H9 (cell line): ENCODE measurements at regions not wholly inside any gene's neighbourhood (a gene's known extent, or its start where the extent isn't known, plus 50 kb on each side); places are given as distances from the start of the nearest gene placed in this dataset.

Experiments used
- DNase-seq: peaks from one replicate; pipeline ENCODE4 v3.0.0-alpha.2; 2017
- H2AFZ ChIP-seq: one replicate; pipeline ENCODE4 v1.6.1; 2013; ENCODE audit warnings: mild to moderate bottlenecking, low read length, control low read depth, moderate library complexity
- H2AK5ac ChIP-seq: 2 replicates; pipeline ENCODE4 v1.6.1; 2013; ENCODE audit warnings: low read length, control low read depth, mixed read lengths; ENCODE audit not compliant: insufficient read length
- H2BK120ac ChIP-seq: one replicate; pipeline ENCODE4 v1.6.1; 2013; ENCODE audit warnings: low read depth, mild to moderate bottlenecking, low read length, control low read depth, inconsistent platforms; ENCODE audit not compliant: poor library complexity, severe bottlenecking
- H2BK12ac ChIP-seq: 2 replicates; pipeline ENCODE4 v1.6.1; 2013; ENCODE audit warnings: low read length, control low read depth, mixed read lengths, low read depth; ENCODE audit not compliant: insufficient read length
- H2BK15ac ChIP-seq: 2 replicates; pipeline ENCODE4 v1.6.1; 2013; ENCODE audit warnings: low read depth, low read length, control low read depth
- H2BK20ac ChIP-seq: one replicate; pipeline ENCODE4 v1.6.1; 2013; ENCODE audit warnings: low read depth, mild to moderate bottlenecking, low read length, control low read depth, inconsistent platforms; ENCODE audit not compliant: poor library complexity, severe bottlenecking
- H2BK5ac ChIP-seq: 2 replicates; pipeline ENCODE4 v1.6.1; 2013; ENCODE audit warnings: low read length, control low read depth, mixed read lengths; ENCODE audit not compliant: insufficient read length
- H3K14ac ChIP-seq: 2 replicates; pipeline ENCODE4 v1.6.1; 2013; ENCODE audit warnings: low read length, control low read depth; ENCODE audit not compliant: insufficient read depth
- H3K18ac ChIP-seq: 2 replicates; pipeline ENCODE4 v1.6.1; 2013; ENCODE audit warnings: low read depth, mild to moderate bottlenecking, mixed read lengths, low read length, control low read depth; ENCODE audit not compliant: insufficient read length
- H3K23ac ChIP-seq: 2 replicates; pipeline ENCODE4 v1.6.1; 2013; ENCODE audit warnings: low read length, control low read depth, mixed read lengths, low read depth; ENCODE audit not compliant: insufficient read length
- H3K23me2 ChIP-seq: 2 replicates; pipeline ENCODE4 v1.6.1; 2013; ENCODE audit warnings: low read depth, mild to moderate bottlenecking, mixed read lengths, low read length, control low read depth; ENCODE audit not compliant: insufficient read length, poor library complexity, severe bottlenecking
- H3K27ac ChIP-seq: 2 replicates; pipeline ENCODE4 v1.5.1; 2013; ENCODE audit warnings: low read length, control low read depth, mixed read lengths, low read depth; ENCODE audit not compliant: insufficient read length
- H3K27me3 ChIP-seq: 2 replicates; pipeline ENCODE4 v1.6.1; 2013; ENCODE audit warnings: low read length, control low read depth, inconsistent platforms; ENCODE audit not compliant: insufficient read depth
- H3K4ac ChIP-seq: 2 replicates; pipeline ENCODE4 v1.6.1; 2013; ENCODE audit warnings: low read depth, mild to moderate bottlenecking, control low read depth, inconsistent platforms, low read length, moderate library complexity
- H3K4me1 ChIP-seq: 2 replicates; pipeline ENCODE4 v1.6.1; 2013; ENCODE audit warnings: low read length, control low read depth, inconsistent platforms; ENCODE audit not compliant: insufficient read depth
- H3K4me2 ChIP-seq: 2 replicates; pipeline ENCODE4 v1.6.1; 2013; ENCODE audit warnings: low read length, control low read depth, mixed read lengths; ENCODE audit not compliant: insufficient read length, insufficient read depth
- H3K56ac ChIP-seq: 2 replicates; pipeline ENCODE4 v1.6.1; 2013; ENCODE audit warnings: low read depth, mild to moderate bottlenecking, mixed read lengths, low read length, control low read depth; ENCODE audit not compliant: insufficient read length
- H3K79me1 ChIP-seq: 2 replicates; pipeline ENCODE4 v1.6.1; 2013; ENCODE audit warnings: low read depth, mild to moderate bottlenecking, moderate library complexity, low read length, control low read depth, inconsistent platforms; ENCODE audit not compliant: insufficient read depth, poor library complexity, severe bottlenecking
- H3K79me2 ChIP-seq: 2 replicates; pipeline ENCODE4 v1.6.1; 2013; ENCODE audit warnings: low read length, control low read depth, inconsistent platforms; ENCODE audit not compliant: insufficient read depth
- H3K9ac ChIP-seq: 2 replicates; pipeline ENCODE4 v1.6.1; 2013; ENCODE audit warnings: low read length, control low read depth, mixed read lengths; ENCODE audit not compliant: insufficient read length; ENCODE audit errors: extremely low read depth
- H3K9me3 ChIP-seq: one replicate; pipeline ENCODE4 v1.6.1; 2013; ENCODE audit warnings: low read depth, low read length, inconsistent platforms; ENCODE audit not compliant: control insufficient read depth
- H3T11ph ChIP-seq: one replicate; pipeline ENCODE4 v1.6.1; 2013; ENCODE audit warnings: mild to moderate bottlenecking, low read length, control low read depth, inconsistent platforms
- H4K20me1 ChIP-seq: one replicate; pipeline ENCODE4 v1.6.1; 2013; ENCODE audit not compliant: control insufficient read depth, insufficient read length, insufficient read depth
- H4K5ac ChIP-seq: 2 replicates; pipeline ENCODE4 v1.6.1; 2013; ENCODE audit warnings: low read depth, mild to moderate bottlenecking, mixed read lengths, low read length, control low read depth; ENCODE audit not compliant: insufficient read length
- H4K8ac ChIP-seq: replicated peaks from 2 replicates; pipeline ENCODE4 v1.6.1; 2013; ENCODE audit warnings: low read length, control low read depth, mixed read lengths, low read depth; ENCODE audit not compliant: insufficient read length
- H4K91ac ChIP-seq: 2 replicates; pipeline ENCODE4 v1.6.1; 2013; ENCODE audit warnings: low read depth, mild to moderate bottlenecking, moderate library complexity, mixed read lengths, low read length, control low read depth; ENCODE audit not compliant: insufficient read length
- H3K27ac Mint-ChIP-seq, 3 experiments: 2 replicates in 2 of 3; 3 replicates in 1 of 3; pipeline ENCODE4 v1.8.0; 2020 to 2021; ENCODE audit warnings: mixed read lengths in 3 of 3, mild to moderate bottlenecking in 1 of 3, moderate library complexity in 1 of 3
- H3K27me3 Mint-ChIP-seq: 2 replicates; pipeline ENCODE4 v1.8.0; 2021; ENCODE audit warnings: low read depth, mild to moderate bottlenecking, moderate library complexity, mixed read lengths
- H3K36me3 Mint-ChIP-seq, 3 experiments: 2 replicates in 2 of 3; 3 replicates in 1 of 3; pipeline ENCODE4 v1.8.0; 2020 to 2021; ENCODE audit warnings: low read depth in 3 of 3, mixed read lengths in 3 of 3; ENCODE audit not compliant: insufficient read depth in 1 of 3
- H3K4me1 Mint-ChIP-seq, 2 experiments: 2 replicates each; pipeline ENCODE4 v1.8.0; 2020; ENCODE audit warnings: mixed read lengths in 2 of 2
- H3K4me3 Mint-ChIP-seq, 2 experiments: 2 replicates in 1 of 2; 3 replicates in 1 of 2; pipeline ENCODE4 v1.8.0; 2020 to 2021; ENCODE audit warnings: mild to moderate bottlenecking in 2 of 2, mixed read lengths in 2 of 2, moderate library complexity in 1 of 2
- H3K9me3 Mint-ChIP-seq, 2 experiments: 2 replicates in 1 of 2; 3 replicates in 1 of 2; pipeline ENCODE4 v1.8.0; 2020; ENCODE audit warnings: mild to moderate bottlenecking in 2 of 2, mixed read lengths in 2 of 2, moderate library complexity in 1 of 2
- CTCF ChIP-seq: fragments of 200-600 bp; sonication (generic); conservative IDR thresholded peaks from 3 replicates; pipeline ENCODE4 v1.8.0; 2021; ENCODE audit warnings: antibody characterized with exemption, mild to moderate bottlenecking
- WGBS: extraction: QIAGEN DNeasy Blood & Tissue Kit; methylation state at CpG from one replicate; pipeline ENCODE4 v1.1.7; 2013; ENCODE audit warnings: missing lambda C conversion rate, low lambda C conversion rate, mixed read lengths; ENCODE audit not compliant: insufficient read length; ENCODE audit errors: extremely low coverage; 5-methylcytosine and 5-hydroxymethylcytosine counted together

GRCh38 chr3:1852950-1853349 is 245.7 kb upstream of the CNTN4 start:
- Histone ChIP-seq H3K18ac (no peak overlapping the region), H3T11ph (no peak overlapping the region), H2AFZ (no peak overlapping the region), H4K91ac (no peak overlapping the region), H3K27me3 (no peaks in the 10 kb centered on the region), H3K56ac (no peak overlapping the region), H2BK15ac (no peak overlapping the region), H3K14ac (no peak overlapping the region), H3K9me3 (no peaks in the 10 kb centered on the region), H3K9ac (no peak overlapping the region), H2BK20ac (no peak overlapping the region), H3K4ac (no peak overlapping the region), H2AK5ac (no peak overlapping the region), H2BK120ac (no peak overlapping the region), H4K5ac (no peak overlapping the region), H3K23me2 (no peaks in the 10 kb centered on the region), H2BK5ac (no peak overlapping the region), H3K23ac (no peak overlapping the region), H3K79me1 (no peaks in the 10 kb centered on the region), H2BK12ac (no peak overlapping the region), H4K8ac (no peak overlapping the region), H4K20me1 (no peaks in the 10 kb centered on the region), H3K4me2 (no peak overlapping the region), H3K79me2 (no peaks in the 10 kb centered on the region), H3K27ac (no peak overlapping the region), H3K4me1 (no peaks in the 10 kb centered on the region)
- H3K27me3 Mint-ChIP-seq, result no peaks in the 10 kb centered on the region
- no peak for TF ChIP-seq CTCF
- no CpG with 5 or more reads among the region's 2 CpGs for WGBS
- no peaks in the 10 kb centered on the region for H3K4me1 Mint-ChIP-seq
- no peaks in the 10 kb centered on the region for H3K36me3 Mint-ChIP-seq
- no peak for DNase-seq
- H3K9me3 Mint-ChIP-seq, result peaks cover 0 to 3% of the 10 kb centered on the region in 2 experiments; a peak in 1 of 5 replicates
- H3K27ac Mint-ChIP-seq, result no peak overlapping the region
- H3K4me3 Mint-ChIP-seq, result no peak overlapping the region
